ENCODE measurements at regions not wholly inside any gene's neighbourhood (a gene's known extent, or its start where the extent isn't known, plus 50 kb on each side); places are given as distances from the start of the nearest gene placed in this dataset.
A peak's percentile ranks its signal among the peaks of the same experiment; 100 is the strongest.

- Histone ChIP-seq H3K4me3 (ENCODE audit: low read length in 2 of 2) (no peak overlapping the region), H3K4me1 (ENCODE audit: control insufficient read depth in 2 of 2, insufficient read depth in 2 of 2, low read length in 2 of 2) (no peaks in the 10 kb centered on the region), H3K9me3 (ENCODE audit: control insufficient read depth in 2 of 2, insufficient read depth in 1 of 2, low read length in 1 of 2) (no peaks in the 10 kb centered on the region), H3K27me3 (ENCODE audit: control insufficient read depth in 2 of 2, insufficient read depth in 1 of 2, low read length in 1 of 2) (no peaks in the 10 kb centered on the region), H3K36me3 (ENCODE audit: control insufficient read depth in 2 of 2, insufficient read depth in 2 of 2, low read length in 1 of 2) (no peaks in the 10 kb centered on the region), H3K27ac (ENCODE audit: low read depth in 1 of 2, low read length in 1 of 2) (no peak overlapping the region)
- 96% methylated on average over 2 of the region's 2 CpGs for WGBS
- no peak for DNase-seq (ENCODE audit: low read depth in 6 of 9, low spot score in 9 of 9)
Observed at GRCh38 chr2:133835821-133836619, 267.8 kb upstream of the NCKAP5 start.

- WGBS: 93% methylated on average over 11 of the region's 11 CpGs
- Histone ChIP-seq H3K36me3 (ENCODE audit: control insufficient read depth in 2 of 2, insufficient read depth in 2 of 2, low read length in 1 of 2) (no peaks in the 10 kb centered on the region), H3K27me3 (ENCODE audit: control insufficient read depth in 2 of 2, insufficient read depth in 1 of 2, low read length in 1 of 2) (no peaks in the 10 kb centered on the region), H3K4me1 (ENCODE audit: control insufficient read depth in 2 of 2, insufficient read depth in 2 of 2, low read length in 2 of 2) (no peaks in the 10 kb centered on the region), H3K4me3 (ENCODE audit: low read length in 2 of 2) (no peak overlapping the region), H3K27ac (ENCODE audit: low read depth in 1 of 2, low read length in 1 of 2) (no peak overlapping the region), H3K9me3 (ENCODE audit: control insufficient read depth in 2 of 2, insufficient read depth in 1 of 2, low read length in 1 of 2) (no peaks in the 10 kb centered on the region)
- DNase-seq (ENCODE audit: low read depth in 6 of 9, low spot score in 9 of 9): no peak
Observed at GRCh38 chr2:133836691-133837345, 268.6 kb upstream of the NCKAP5 start.

GRCh38 chr2:133837441-133838094, 269.3 kb upstream of the NCKAP5 start:
- no peaks in the 10 kb centered on the region for H3K27me3 ChIP-seq (ENCODE audit: control insufficient read depth in 2 of 2, insufficient read depth in 1 of 2, low read length in 1 of 2)
- no peak overlapping the region for H3K4me3 ChIP-seq (ENCODE audit: low read length in 2 of 2)
- 90% methylated on average over 6 of the region's 6 CpGs for WGBS
- H3K4me1 ChIP-seq (ENCODE audit: control insufficient read depth in 2 of 2, insufficient read depth in 2 of 2, low read length in 2 of 2): no peaks in the 10 kb centered on the region
- no peaks in the 10 kb centered on the region for H3K36me3 ChIP-seq (ENCODE audit: control insufficient read depth in 2 of 2, insufficient read depth in 2 of 2, low read length in 1 of 2)
- DNase-seq (ENCODE audit: low read depth in 6 of 9, low spot score in 9 of 9): no peak
- no peak overlapping the region for H3K27ac ChIP-seq (ENCODE audit: low read depth in 1 of 2, low read length in 1 of 2)
- H3K9me3 ChIP-seq (ENCODE audit: control insufficient read depth in 2 of 2, insufficient read depth in 1 of 2, low read length in 1 of 2): no peaks in the 10 kb centered on the region

- 97% methylated on average over 7 of the region's 7 CpGs for WGBS
- no peak for DNase-seq (ENCODE audit: low read depth in 6 of 9, low spot score in 9 of 9)
- Histone ChIP-seq H3K36me3 (ENCODE audit: control insufficient read depth in 2 of 2, insufficient read depth in 2 of 2, low read length in 1 of 2) (no peaks in the 10 kb centered on the region), H3K27ac (ENCODE audit: low read depth in 1 of 2, low read length in 1 of 2) (no peak overlapping the region), H3K9me3 (ENCODE audit: control insufficient read depth in 2 of 2, insufficient read depth in 1 of 2, low read length in 1 of 2) (no peaks in the 10 kb centered on the region), H3K27me3 (ENCODE audit: control insufficient read depth in 2 of 2, insufficient read depth in 1 of 2, low read length in 1 of 2) (no peaks in the 10 kb centered on the region), H3K4me3 (ENCODE audit: low read length in 2 of 2) (no peak overlapping the region), H3K4me1 (ENCODE audit: control insufficient read depth in 2 of 2, insufficient read depth in 2 of 2, low read length in 2 of 2) (no peaks in the 10 kb centered on the region)
Observed at GRCh38 chr2:133838642-133839365, 270.5 kb upstream of the NCKAP5 start.

GRCh38 chr2:133839677-133840076, 271.4 kb upstream of the NCKAP5 start:
- Histone ChIP-seq H3K36me3 (ENCODE audit: control insufficient read depth in 2 of 2, insufficient read depth in 2 of 2, low read length in 1 of 2) (no peaks in the 10 kb centered on the region), H3K27ac (ENCODE audit: low read depth in 1 of 2, low read length in 1 of 2) (no peak overlapping the region), H3K4me3 (ENCODE audit: low read length in 2 of 2) (no peak overlapping the region), H3K9me3 (ENCODE audit: control insufficient read depth in 2 of 2, insufficient read depth in 1 of 2, low read length in 1 of 2) (no peaks in the 10 kb centered on the region), H3K27me3 (ENCODE audit: control insufficient read depth in 2 of 2, insufficient read depth in 1 of 2, low read length in 1 of 2) (peaks cover 0 to 2% of the 10 kb centered on the region in 2 donors), H3K4me1 (ENCODE audit: control insufficient read depth in 2 of 2, insufficient read depth in 2 of 2, low read length in 2 of 2) (no peaks in the 10 kb centered on the region)
- no peak for DNase-seq (ENCODE audit: low read depth in 6 of 9, low spot score in 9 of 9)
- 86% methylated on average over 6 of the region's 6 CpGs for WGBS

GRCh38 chr2:133840761-133841160, 272.5 kb upstream of the NCKAP5 start:
- Histone ChIP-seq H3K4me1 (ENCODE audit: control insufficient read depth in 2 of 2, insufficient read depth in 2 of 2, low read length in 2 of 2) (no peaks in the 10 kb centered on the region), H3K9me3 (ENCODE audit: control insufficient read depth in 2 of 2, insufficient read depth in 1 of 2, low read length in 1 of 2) (no peaks in the 10 kb centered on the region), H3K27me3 (ENCODE audit: control insufficient read depth in 2 of 2, insufficient read depth in 1 of 2, low read length in 1 of 2) (peaks cover 0 to 2% of the 10 kb centered on the region in 2 donors), H3K4me3 (ENCODE audit: low read length in 2 of 2) (no peak overlapping the region), H3K36me3 (ENCODE audit: control insufficient read depth in 2 of 2, insufficient read depth in 2 of 2, low read length in 1 of 2) (no peaks in the 10 kb centered on the region), H3K27ac (ENCODE audit: low read depth in 1 of 2, low read length in 1 of 2) (no peak overlapping the region)
- WGBS: 90% methylated on average over 7 of the region's 7 CpGs
- no peak for DNase-seq (ENCODE audit: low read depth in 6 of 9, low spot score in 9 of 9)

- peak overlapping the region in 1 of 2 donors; percentile 31 for H3K27ac ChIP-seq (ENCODE audit: low read depth in 1 of 2, low read length in 1 of 2)
- peaks cover 2 to 4% of the 10 kb centered on the region in 2 donors for H3K27me3 ChIP-seq (ENCODE audit: control insufficient read depth in 2 of 2, insufficient read depth in 1 of 2, low read length in 1 of 2)
- no peaks in the 10 kb centered on the region for H3K9me3 ChIP-seq (ENCODE audit: control insufficient read depth in 2 of 2, insufficient read depth in 1 of 2, low read length in 1 of 2)
- H3K4me1 ChIP-seq (ENCODE audit: control insufficient read depth in 2 of 2, insufficient read depth in 2 of 2, low read length in 2 of 2): no peaks in the 10 kb centered on the region
- WGBS: 84% methylated on average over 4 of the region's 4 CpGs
- no peak overlapping the region for H3K4me3 ChIP-seq (ENCODE audit: low read length in 2 of 2)
- no peaks in the 10 kb centered on the region for H3K36me3 ChIP-seq (ENCODE audit: control insufficient read depth in 2 of 2, insufficient read depth in 2 of 2, low read length in 1 of 2)
- DNase-seq (ENCODE audit: low read depth in 6 of 9, low spot score in 9 of 9): peak in 1 of 9 donors; percentile 2
Observed at GRCh38 chr2:133841900-133842299, 273.6 kb upstream of the NCKAP5 start.

- 80% methylated on average over 2 of the region's 2 CpGs for WGBS
- H3K4me1 ChIP-seq (ENCODE audit: control insufficient read depth in 2 of 2, insufficient read depth in 2 of 2, low read length in 2 of 2): no peaks in the 10 kb centered on the region
- no peaks in the 10 kb centered on the region for H3K9me3 ChIP-seq (ENCODE audit: control insufficient read depth in 2 of 2, insufficient read depth in 1 of 2, low read length in 1 of 2)
- no peak overlapping the region for H3K27ac ChIP-seq (ENCODE audit: low read depth in 1 of 2, low read length in 1 of 2)
- H3K36me3 ChIP-seq (ENCODE audit: control insufficient read depth in 2 of 2, insufficient read depth in 2 of 2, low read length in 1 of 2): no peaks in the 10 kb centered on the region
- peaks cover 2 to 4% of the 10 kb centered on the region in 2 donors for H3K27me3 ChIP-seq (ENCODE audit: control insufficient read depth in 2 of 2, insufficient read depth in 1 of 2, low read length in 1 of 2)
- no peak for DNase-seq (ENCODE audit: low read depth in 6 of 9, low spot score in 9 of 9)
- H3K4me3 ChIP-seq (ENCODE audit: low read length in 2 of 2): no peak overlapping the region
Observed at GRCh38 chr2:133842446-133842845, 274.2 kb upstream of the NCKAP5 start.
